Thyroid gland (tissue), 4 donors: ENCODE measurements at regions not wholly inside any gene's neighbourhood (a gene's known extent, or its start where the extent isn't known, plus 50 kb on each side); places are given as distances from the start of the nearest gene placed in this dataset.

ENCODE experiments used
- POLR2A ChIP-seq, 2 donors: fragments of 450-650 bp; IDR thresholded peaks; one replicate each; pipeline ENCODE4 v1.6.1; 2017; ENCODE audit warnings: antibody characterized with exemption in 2 of 2, mild to moderate bottlenecking in 2 of 2, moderate library complexity in 1 of 2
- TF ChIP-seq, protein P1 (sequence below), 6 experiments: fragments of 200-600 bp in 3 of 6; fragments of 450-650 bp in 3 of 6; sonication (generic) in 3 of 6; IDR thresholded peaks; one replicate each; pipeline ENCODE4 v1.5.1; 2016 to 2019; ENCODE audit warnings: antibody characterized with exemption in 6 of 6, mild to moderate bottlenecking in 2 of 6, inconsistent platforms in 1 of 6, moderate library complexity in 1 of 6

DNA sequence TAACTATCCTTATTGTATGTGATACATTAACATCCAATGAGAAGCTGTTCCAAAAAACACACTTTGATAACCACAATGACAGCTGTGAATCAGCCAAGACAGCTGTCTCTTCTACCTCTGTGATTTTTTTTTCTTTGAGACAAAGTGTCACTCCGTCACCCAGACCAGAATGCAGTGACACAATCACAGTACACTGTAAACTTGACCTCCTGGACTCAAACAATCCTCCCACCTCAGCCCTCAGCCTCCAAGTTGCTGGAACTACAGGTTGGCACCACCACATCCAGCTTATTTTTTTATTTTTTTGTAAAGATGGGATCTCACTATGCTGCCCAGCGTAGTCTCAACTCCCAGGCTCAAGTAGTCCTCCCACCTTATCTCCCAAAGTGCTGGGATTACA is 73.5 kb upstream of the TMCO5A start:
- TF ChIP-seq, protein P1, sequence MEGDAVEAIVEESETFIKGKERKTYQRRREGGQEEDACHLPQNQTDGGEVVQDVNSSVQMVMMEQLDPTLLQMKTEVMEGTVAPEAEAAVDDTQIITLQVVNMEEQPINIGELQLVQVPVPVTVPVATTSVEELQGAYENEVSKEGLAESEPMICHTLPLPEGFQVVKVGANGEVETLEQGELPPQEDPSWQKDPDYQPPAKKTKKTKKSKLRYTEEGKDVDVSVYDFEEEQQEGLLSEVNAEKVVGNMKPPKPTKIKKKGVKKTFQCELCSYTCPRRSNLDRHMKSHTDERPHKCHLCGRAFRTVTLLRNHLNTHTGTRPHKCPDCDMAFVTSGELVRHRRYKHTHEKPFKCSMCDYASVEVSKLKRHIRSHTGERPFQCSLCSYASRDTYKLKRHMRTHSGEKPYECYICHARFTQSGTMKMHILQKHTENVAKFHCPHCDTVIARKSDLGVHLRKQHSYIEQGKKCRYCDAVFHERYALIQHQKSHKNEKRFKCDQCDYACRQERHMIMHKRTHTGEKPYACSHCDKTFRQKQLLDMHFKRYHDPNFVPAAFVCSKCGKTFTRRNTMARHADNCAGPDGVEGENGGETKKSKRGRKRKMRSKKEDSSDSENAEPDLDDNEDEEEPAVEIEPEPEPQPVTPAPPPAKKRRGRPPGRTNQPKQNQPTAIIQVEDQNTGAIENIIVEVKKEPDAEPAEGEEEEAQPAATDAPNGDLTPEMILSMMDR (IDR thresholded peaks at IDR 0.05) = no peak
- TF ChIP-seq POLR2A (IDR thresholded peaks at IDR 0.05) = no peak
